DOHH2 (cell line): ENCODE measurements at regions not wholly inside any gene's neighbourhood (a gene's known extent, or its start where the extent isn't known, plus 50 kb on each side); places are given as distances from the start of the nearest gene placed in this dataset.

ENCODE experiments used
- H3F3A ChIP-seq: fragments of 200-600 bp; sonication (generic), shearing (Covaris generic); 2 replicates; pipeline ENCODE4 v1.6.0; 2016; ENCODE audit warnings: antibody characterized with exemption, mild to moderate bottlenecking; ENCODE audit not compliant: control insufficient read depth, insufficient read depth
- H3K27ac ChIP-seq: fragments of 200-600 bp; sonication (generic); 2 replicates; pipeline ENCODE4 v1.5.1; 2014; ENCODE audit warnings: low read depth, mild to moderate bottlenecking, low read length, moderate library complexity
- H3K27me3 ChIP-seq: fragments of 200-600 bp; sonication (generic); 2 replicates; pipeline ENCODE4 v1.6.1; 2014; ENCODE audit warnings: mild to moderate bottlenecking, low read length, mixed read lengths; ENCODE audit not compliant: control insufficient read depth
- H3K36me3 ChIP-seq: fragments of 200-600 bp; sonication (generic); 2 replicates; pipeline ENCODE4 v1.6.1; 2014; ENCODE audit warnings: mild to moderate bottlenecking, low read length, moderate library complexity, mixed read lengths; ENCODE audit not compliant: control insufficient read depth
- H3K4me1 ChIP-seq: fragments of 200-600 bp; sonication (generic); 2 replicates; pipeline ENCODE4 v1.6.1; 2014; ENCODE audit warnings: mild to moderate bottlenecking, low read length, mixed read lengths; ENCODE audit not compliant: control insufficient read depth
- H3K4me2 ChIP-seq: fragments of 200-600 bp; sonication (generic); 2 replicates; pipeline ENCODE4 v1.6.0; 2014; ENCODE audit warnings: mild to moderate bottlenecking, low read length, moderate library complexity
- H3K4me3 ChIP-seq: fragments of 200-600 bp; sonication (generic); 2 replicates; pipeline ENCODE4 v1.5.1; 2014; ENCODE audit warnings: mild to moderate bottlenecking, low read length, mixed read lengths
- H3K79me2 ChIP-seq: fragments of 200-600 bp; sonication (generic); 2 replicates; pipeline ENCODE4 v1.6.1; 2014; ENCODE audit warnings: mild to moderate bottlenecking, low read length, mixed read lengths; ENCODE audit not compliant: control insufficient read depth
- H3K9me2 ChIP-seq: fragments of 200-600 bp; sonication (generic); replicated peaks from 2 replicates; pipeline ENCODE4 v1.6.1; 2014; ENCODE audit warnings: mild to moderate bottlenecking, low read length, mixed read lengths; ENCODE audit not compliant: control insufficient read depth
- H3K9me3 ChIP-seq: fragments of 200-600 bp; sonication (generic); 2 replicates; pipeline ENCODE4 v1.6.1; 2014; ENCODE audit warnings: antibody characterized with exemption, low read length, mixed read lengths; ENCODE audit not compliant: control insufficient read depth, insufficient read depth
- H4K20me1 ChIP-seq: fragments of 200-600 bp; sonication (generic); 2 replicates; pipeline ENCODE4 v1.6.0; 2014; ENCODE audit warnings: low read depth, mild to moderate bottlenecking, antibody characterized with exemption, low read length, moderate library complexity; ENCODE audit not compliant: control insufficient read depth, insufficient read depth
- CTCF ChIP-seq: fragments of 200-600 bp; sonication (generic); IDR thresholded peaks from one replicate; pipeline ENCODE4 v1.5.1; 2014; ENCODE audit warnings: antibody characterized with exemption, mild to moderate bottlenecking, low read depth, low read length; ENCODE audit not compliant: poor library complexity, severe bottlenecking
- EZH2phosphoT487 ChIP-seq: fragments of 200-600 bp; sonication (generic); IDR thresholded peaks from 2 replicates; pipeline ENCODE4 v1.6.1; 2017; ENCODE audit warnings: borderline replicate concordance, mild to moderate bottlenecking, antibody characterized with exemption, low read length, moderate library complexity, mixed read lengths

- H3K4me2 ChIP-seq = no peak overlapping the region
- no peaks in the 10 kb centered on the region for H3K36me3 ChIP-seq
- TF ChIP-seq EZH2phosphoT487 = no peak
- no peak for TF ChIP-seq CTCF
- no peaks in the 10 kb centered on the region for H3K4me1 ChIP-seq
- H3K9me2 ChIP-seq = no peaks in the 10 kb centered on the region
- no peaks in the 10 kb centered on the region for H3F3A ChIP-seq
- no peaks in the 10 kb centered on the region for H4K20me1 ChIP-seq
- no peaks in the 10 kb centered on the region for H3K79me2 ChIP-seq
- no peak overlapping the region for H3K4me3 ChIP-seq
- no peak overlapping the region for H3K27ac ChIP-seq
- no peaks in the 10 kb centered on the region for H3K9me3 ChIP-seq
- no peaks in the 10 kb centered on the region for H3K27me3 ChIP-seq
These were observed 311.9 kb upstream of the TECRL start for GRCh38 chr4:64721106-64721505.

- no peak overlapping the region for H3K4me3 ChIP-seq
- H3K9me3 ChIP-seq = no peaks in the 10 kb centered on the region
- H3K27ac ChIP-seq = no peak overlapping the region
- H3K4me1 ChIP-seq = no peaks in the 10 kb centered on the region
- H3K79me2 ChIP-seq = no peaks in the 10 kb centered on the region
- H3F3A ChIP-seq = no peaks in the 10 kb centered on the region
- H3K27me3 ChIP-seq = no peaks in the 10 kb centered on the region
- H3K4me2 ChIP-seq = no peak overlapping the region
- no peak for TF ChIP-seq CTCF
- no peak for TF ChIP-seq EZH2phosphoT487
- no peaks in the 10 kb centered on the region for H3K9me2 ChIP-seq
- H4K20me1 ChIP-seq = no peaks in the 10 kb centered on the region
- H3K36me3 ChIP-seq = no peaks in the 10 kb centered on the region
These were observed 308.8 kb upstream of the TECRL start for GRCh38 chr4:64718091-64718490.

GRCh38 chr4:64715741-64716140, 306.5 kb upstream of the TECRL start:
- Histone ChIP-seq H3K9me2 (no peaks in the 10 kb centered on the region), H3K9me3 (no peaks in the 10 kb centered on the region), H3F3A (no peaks in the 10 kb centered on the region), H3K4me3 (no peak overlapping the region), H3K36me3 (no peaks in the 10 kb centered on the region), H4K20me1 (no peaks in the 10 kb centered on the region), H3K4me1 (no peaks in the 10 kb centered on the region), H3K79me2 (no peaks in the 10 kb centered on the region), H3K4me2 (no peak overlapping the region), H3K27ac (no peak overlapping the region), H3K27me3 (no peaks in the 10 kb centered on the region)
- TF ChIP-seq EZH2phosphoT487 (no peak), CTCF (no peak)
